ENCODE measurements at regions not wholly inside any gene's neighbourhood (a gene's known extent, or its start where the extent isn't known, plus 50 kb on each side); places are given as distances from the start of the nearest gene placed in this dataset.
"Not testable (repeated sequence)": the region's sequence is repeated elsewhere in the genome, so short reads cannot be mapped to it uniquely, and the experiment has no call there.

DNA sequence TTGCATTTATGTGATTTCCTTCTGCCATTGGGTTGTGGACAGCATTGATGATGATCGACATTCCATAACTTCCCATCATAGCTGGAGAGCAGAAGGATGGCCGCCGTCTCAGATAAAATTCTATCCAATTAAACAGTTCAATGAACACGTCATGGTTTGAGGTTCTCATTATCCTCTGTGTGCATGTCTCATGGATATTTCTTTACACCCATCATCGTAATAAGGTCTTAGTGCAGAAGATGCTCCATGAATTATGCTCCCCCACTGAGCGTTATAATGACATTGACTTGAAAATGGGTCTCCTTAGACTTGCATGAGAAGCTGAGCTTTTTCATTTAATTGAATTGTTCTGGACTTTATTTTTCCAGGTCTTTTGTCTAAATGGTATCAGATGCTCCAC, 92.1 kb downstream of the TRIM42 start:
- in situ Hi-C loops (cut with MboI; ENCODE audit: low sequenced_read_pairs, unreplicated experiment) = no loop called here
- no peak for DNase-seq (ENCODE audit: low spot score)
- TF ChIP-seq, protein P1, sequence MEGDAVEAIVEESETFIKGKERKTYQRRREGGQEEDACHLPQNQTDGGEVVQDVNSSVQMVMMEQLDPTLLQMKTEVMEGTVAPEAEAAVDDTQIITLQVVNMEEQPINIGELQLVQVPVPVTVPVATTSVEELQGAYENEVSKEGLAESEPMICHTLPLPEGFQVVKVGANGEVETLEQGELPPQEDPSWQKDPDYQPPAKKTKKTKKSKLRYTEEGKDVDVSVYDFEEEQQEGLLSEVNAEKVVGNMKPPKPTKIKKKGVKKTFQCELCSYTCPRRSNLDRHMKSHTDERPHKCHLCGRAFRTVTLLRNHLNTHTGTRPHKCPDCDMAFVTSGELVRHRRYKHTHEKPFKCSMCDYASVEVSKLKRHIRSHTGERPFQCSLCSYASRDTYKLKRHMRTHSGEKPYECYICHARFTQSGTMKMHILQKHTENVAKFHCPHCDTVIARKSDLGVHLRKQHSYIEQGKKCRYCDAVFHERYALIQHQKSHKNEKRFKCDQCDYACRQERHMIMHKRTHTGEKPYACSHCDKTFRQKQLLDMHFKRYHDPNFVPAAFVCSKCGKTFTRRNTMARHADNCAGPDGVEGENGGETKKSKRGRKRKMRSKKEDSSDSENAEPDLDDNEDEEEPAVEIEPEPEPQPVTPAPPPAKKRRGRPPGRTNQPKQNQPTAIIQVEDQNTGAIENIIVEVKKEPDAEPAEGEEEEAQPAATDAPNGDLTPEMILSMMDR (IDR thresholded peaks at IDR 0.05; ENCODE audit: borderline replicate concordance, control extremely low read depth, extremely low read depth, insufficient read depth, missing control alignments) = no peak

DNA sequence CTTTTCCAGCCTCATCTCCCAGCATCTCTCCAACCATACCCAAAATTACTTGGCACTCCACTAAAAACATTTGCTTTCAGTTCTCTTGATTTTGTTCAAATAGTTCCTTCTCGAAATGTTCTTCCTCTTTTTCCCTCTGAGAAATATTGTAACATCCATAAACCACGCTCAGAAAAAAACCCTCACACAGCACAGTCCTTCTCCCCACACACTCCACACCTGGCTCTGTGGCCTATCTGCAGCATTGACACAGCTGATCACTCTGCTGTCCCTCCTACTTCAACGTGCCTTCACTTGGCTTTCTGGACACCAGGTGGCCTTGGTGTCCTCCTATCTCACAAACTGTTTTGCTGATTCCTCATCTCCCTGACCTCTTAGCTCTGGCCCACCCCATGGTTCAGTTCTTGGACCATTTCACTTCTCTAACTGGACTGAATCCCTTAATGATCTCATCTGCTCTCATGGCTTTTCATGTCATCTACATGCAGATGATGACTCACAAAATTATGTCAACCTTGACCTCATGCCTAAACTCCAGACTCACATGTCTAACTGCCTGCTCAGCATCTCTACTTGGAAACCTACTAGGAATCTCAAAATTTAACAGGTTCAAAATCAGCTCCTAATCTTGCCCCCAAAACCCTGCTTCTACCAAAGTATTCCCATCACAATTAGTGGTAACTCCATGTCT, 93.3 kb downstream of the TRIM42 start:
- no peak for DNase-seq (ENCODE audit: low spot score)
- in situ Hi-C loops (cut with MboI; ENCODE audit: low sequenced_read_pairs, unreplicated experiment) = no loop called here
- TF ChIP-seq, protein P1 (IDR thresholded peaks at IDR 0.05; ENCODE audit: borderline replicate concordance, control extremely low read depth, extremely low read depth, insufficient read depth, missing control alignments) = no peak

DNA sequence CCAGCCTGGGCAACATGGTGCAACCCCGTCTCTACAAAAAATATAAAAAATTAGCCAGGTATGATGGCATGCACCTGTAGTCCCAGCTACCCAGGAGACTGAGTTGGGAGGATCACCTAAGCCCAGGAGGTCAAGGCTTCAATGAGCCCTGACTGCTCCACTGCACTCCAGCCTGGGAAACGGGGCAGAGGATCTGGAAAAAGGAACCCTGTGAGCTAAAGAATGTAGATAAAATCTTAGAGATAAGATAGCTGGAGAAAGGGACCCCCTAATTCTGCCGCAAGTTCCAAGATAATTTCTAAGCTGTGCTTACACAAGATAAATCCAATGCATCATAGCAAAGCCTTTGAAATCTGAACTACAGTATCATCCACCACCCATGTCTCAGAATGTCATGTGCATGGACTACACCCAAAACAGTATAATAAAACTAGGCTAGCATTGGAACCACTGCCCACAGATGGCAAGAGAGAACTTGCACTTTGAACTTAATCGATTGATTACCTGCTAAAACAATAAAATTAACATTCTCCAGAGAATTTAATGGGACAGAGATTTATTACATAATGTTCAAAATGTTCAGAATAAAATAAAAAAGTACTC, 99.9 kb downstream of the TRIM42 start:
- in situ Hi-C loops (cut with MboI; ENCODE audit: low sequenced_read_pairs, unreplicated experiment) = no loop called here
- no peak for DNase-seq (ENCODE audit: low spot score)
- TF ChIP-seq, protein P1 (IDR thresholded peaks at IDR 0.05; ENCODE audit: borderline replicate concordance, control extremely low read depth, extremely low read depth, insufficient read depth, missing control alignments) = no peak

DNA sequence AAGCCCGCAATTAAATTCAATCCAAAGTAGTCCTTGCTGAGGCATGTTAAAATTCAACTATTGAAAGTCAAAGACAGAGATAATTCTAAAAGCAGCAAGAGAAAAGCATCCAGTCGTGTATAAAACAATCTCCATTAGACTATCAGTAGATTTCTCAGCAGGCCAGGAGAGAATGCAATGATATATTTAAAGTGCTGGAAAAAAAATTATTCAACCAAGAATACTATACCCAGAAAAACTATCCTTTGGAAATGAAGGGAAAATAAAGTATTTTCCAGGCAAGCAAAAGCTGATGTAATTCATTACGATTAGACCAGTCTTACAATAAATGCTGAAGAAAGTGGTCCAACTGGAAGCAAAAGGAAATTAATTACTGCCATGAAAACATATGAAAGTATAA, 113.5 kb downstream of the TRIM42 start:
- DNase-seq (ENCODE audit: low spot score) = no peak
- in situ Hi-C loops (cut with MboI; ENCODE audit: low sequenced_read_pairs, unreplicated experiment) = no loop called here
- TF ChIP-seq, protein P1 (IDR thresholded peaks at IDR 0.05; ENCODE audit: borderline replicate concordance, control extremely low read depth, extremely low read depth, insufficient read depth, missing control alignments) = no peak

DNA sequence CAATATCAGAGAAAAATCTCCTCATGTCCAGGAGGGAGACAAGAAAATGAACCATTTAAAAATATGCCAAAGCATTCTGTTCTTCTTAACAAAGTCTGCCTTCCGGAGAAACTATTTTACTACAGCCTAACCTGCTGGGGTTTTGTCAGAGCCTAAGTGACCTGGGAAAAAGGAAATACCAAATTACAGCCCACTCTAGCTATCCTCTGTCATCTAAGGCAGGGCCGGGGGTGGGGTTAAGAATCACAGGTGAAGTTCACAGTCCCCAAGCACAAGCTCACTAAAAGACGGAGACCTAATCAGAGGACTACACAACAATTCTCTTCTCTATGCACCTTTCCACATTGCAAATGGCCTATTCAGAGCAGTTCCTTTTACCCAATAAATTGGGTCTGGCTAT, 116.6 kb downstream of the TRIM42 start:
- no peak for DNase-seq (ENCODE audit: low spot score)
- in situ Hi-C loops (cut with MboI; ENCODE audit: low sequenced_read_pairs, unreplicated experiment) = no loop called here
- TF ChIP-seq, protein P1 (IDR thresholded peaks at IDR 0.05; ENCODE audit: borderline replicate concordance, control extremely low read depth, extremely low read depth, insufficient read depth, missing control alignments) = no peak

DNA sequence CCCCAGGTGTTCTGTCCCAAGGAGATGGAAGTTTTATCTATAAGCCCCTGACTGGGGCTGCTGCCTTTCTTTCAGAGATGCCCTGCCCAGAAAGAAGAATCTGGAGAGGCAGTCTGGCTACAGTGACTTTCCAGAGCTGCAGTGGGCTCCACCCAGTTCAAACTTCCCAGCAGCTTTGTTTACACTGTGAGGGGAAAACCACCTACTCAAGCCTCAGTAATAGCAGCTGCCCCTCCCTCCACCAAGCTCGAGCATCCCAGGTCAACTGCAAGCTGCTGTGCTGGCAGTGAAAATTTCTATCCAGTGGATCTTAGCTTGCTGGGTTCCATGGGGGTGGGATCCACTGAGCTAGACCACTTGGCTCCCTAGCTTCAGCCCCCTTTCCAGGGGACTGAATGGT, 125.0 kb downstream of the TRIM42 start:
- DNase-seq (ENCODE audit: low spot score); in situ Hi-C loops (cut with MboI; ENCODE audit: low sequenced_read_pairs, unreplicated experiment): not testable (repeated sequence)

DNA sequence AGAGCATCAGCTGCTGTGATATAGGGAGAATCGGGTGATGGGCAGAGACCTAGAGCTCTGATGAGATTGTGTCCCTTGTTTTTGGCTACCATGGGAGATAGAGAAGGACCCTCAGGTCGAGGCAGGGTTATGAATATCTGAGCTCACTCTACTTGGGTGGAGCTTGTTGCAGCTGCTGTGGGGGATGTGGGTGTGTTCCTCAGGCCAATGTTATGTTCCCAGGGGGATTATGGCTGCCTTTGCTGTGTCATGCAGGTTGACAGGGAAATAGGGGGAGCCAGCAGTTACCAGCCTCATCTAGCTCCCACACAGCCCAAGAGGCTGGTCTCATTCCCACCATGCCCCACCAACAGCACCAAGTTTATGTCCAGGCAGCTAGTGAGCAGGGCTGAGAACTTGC, 131.5 kb downstream of the TRIM42 start:
- no peak for DNase-seq (ENCODE audit: low spot score)
- TF ChIP-seq, protein P1 (IDR thresholded peaks at IDR 0.05; ENCODE audit: borderline replicate concordance, control extremely low read depth, extremely low read depth, insufficient read depth, missing control alignments) = no peak
- in situ Hi-C loops (cut with MboI; ENCODE audit: low sequenced_read_pairs, unreplicated experiment) = no loop called here

Measured in GM13976 (cell line).